Colonic mucosa (tissue), 4 donors: ENCODE measurements at regions not wholly inside any gene's neighbourhood (a gene's known extent, or its start where the extent isn't known, plus 50 kb on each side); places are given as distances from the start of the nearest gene placed in this dataset.
"Not testable (repeated sequence)": the region's sequence is repeated elsewhere in the genome, so short reads cannot be mapped to it uniquely, and the experiment has no call there.

Experiments
- DNase-seq: peaks from one replicate; pipeline ENCODE4 v3.0.0-alpha.2; 2020
- H3K27ac ChIP-seq: fragments of 200-600 bp; one replicate; pipeline ENCODE4 v1.8.0; 2021
- H3K27me3 ChIP-seq: fragments of 200-600 bp; one replicate; pipeline ENCODE4 v1.8.0; 2021
- H3K36me3 ChIP-seq: fragments of 200-600 bp; one replicate; pipeline ENCODE4 v1.8.0; 2021
- H3K4me1 ChIP-seq: fragments of 200-600 bp; one replicate; pipeline ENCODE4 v1.8.0; 2021; ENCODE audit warnings: mild to moderate bottlenecking
- H3K4me3 ChIP-seq: fragments of 200-600 bp; one replicate; pipeline ENCODE4 v1.8.0; 2021
- H3K9ac ChIP-seq, 2 donors: one replicate each; pipeline ENCODE4 v1.7.0; 2013; ENCODE audit warnings: control low read depth in 2 of 2, low read depth in 2 of 2, low read length in 2 of 2
- H3K9me3 ChIP-seq: fragments of 200-600 bp; one replicate; pipeline ENCODE4 v1.8.0; 2021
- intact Hi-C: fragments of 100-400 bp; cut with DNase I; formaldehyde crosslinking; loops from one replicate; pipeline ENCODE4 v1.14.1; 2022
- TF ChIP-seq, protein P1 (sequence below): fragments of 200-600 bp; IDR thresholded peaks from one replicate; pipeline ENCODE4 v1.8.0; 2022; ENCODE audit warnings: antibody characterized with exemption, mild to moderate bottlenecking
- donor health status: healthy.
- donor health status: DM: no; HTN: no; CAD: no.
- donor health status: DM: no; HTN: no; CAD: no.

DNA sequence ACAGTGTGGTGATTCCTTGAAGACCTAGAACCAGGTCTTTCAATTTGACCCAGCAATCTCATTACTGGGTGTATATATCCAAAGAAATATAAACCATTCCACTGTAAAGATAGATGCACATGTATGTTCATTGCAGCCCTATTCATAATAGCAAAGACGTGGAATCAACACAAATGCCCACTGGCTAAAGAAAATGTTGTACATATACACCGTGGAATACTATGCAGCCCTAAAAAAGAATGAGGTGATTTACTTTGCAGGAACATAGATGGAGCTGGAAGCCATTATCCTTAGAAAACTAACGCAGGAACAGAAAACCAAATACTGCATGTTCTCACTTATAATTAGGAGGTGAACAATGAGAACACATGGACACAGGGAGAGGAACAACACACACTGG lies 278.0 kb upstream of the KCND2 start:
- Histone ChIP-seq H3K4me1 (no peaks in the 10 kb centered on the region), H3K27ac (no peak overlapping the region), H3K9me3 (no peaks in the 10 kb centered on the region), H3K36me3 (no peaks in the 10 kb centered on the region), H3K4me3 (no peak overlapping the region), H3K9ac (no peak overlapping the region), H3K27me3 (no peaks in the 10 kb centered on the region)
- TF ChIP-seq, protein P1, sequence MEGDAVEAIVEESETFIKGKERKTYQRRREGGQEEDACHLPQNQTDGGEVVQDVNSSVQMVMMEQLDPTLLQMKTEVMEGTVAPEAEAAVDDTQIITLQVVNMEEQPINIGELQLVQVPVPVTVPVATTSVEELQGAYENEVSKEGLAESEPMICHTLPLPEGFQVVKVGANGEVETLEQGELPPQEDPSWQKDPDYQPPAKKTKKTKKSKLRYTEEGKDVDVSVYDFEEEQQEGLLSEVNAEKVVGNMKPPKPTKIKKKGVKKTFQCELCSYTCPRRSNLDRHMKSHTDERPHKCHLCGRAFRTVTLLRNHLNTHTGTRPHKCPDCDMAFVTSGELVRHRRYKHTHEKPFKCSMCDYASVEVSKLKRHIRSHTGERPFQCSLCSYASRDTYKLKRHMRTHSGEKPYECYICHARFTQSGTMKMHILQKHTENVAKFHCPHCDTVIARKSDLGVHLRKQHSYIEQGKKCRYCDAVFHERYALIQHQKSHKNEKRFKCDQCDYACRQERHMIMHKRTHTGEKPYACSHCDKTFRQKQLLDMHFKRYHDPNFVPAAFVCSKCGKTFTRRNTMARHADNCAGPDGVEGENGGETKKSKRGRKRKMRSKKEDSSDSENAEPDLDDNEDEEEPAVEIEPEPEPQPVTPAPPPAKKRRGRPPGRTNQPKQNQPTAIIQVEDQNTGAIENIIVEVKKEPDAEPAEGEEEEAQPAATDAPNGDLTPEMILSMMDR: no peak
- DNase-seq: no peak
- intact Hi-C loops: no loop called here

DNA sequence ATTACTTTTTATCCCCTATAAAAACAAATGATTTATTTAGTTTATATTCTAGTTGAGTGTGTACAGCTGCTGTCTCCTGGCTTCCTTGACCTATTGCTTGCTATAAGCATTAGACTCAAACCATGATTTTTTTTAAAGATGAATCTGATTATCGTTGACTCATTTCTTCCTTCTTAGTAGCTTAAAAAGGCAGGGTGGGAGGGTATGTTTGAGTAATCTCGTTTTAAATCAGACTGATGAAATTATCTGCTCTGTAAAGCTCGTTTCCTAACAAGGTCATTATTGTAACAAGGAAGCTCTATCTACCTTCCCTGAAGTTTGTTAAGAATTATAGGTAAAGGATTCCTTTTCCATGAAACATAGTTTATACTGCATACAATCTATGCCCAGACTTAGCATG lies 276.3 kb upstream of the KCND2 start:
- H3K9me3 ChIP-seq: no peaks in the 10 kb centered on the region
- H3K4me1 ChIP-seq: no peaks in the 10 kb centered on the region
- H3K4me3 ChIP-seq: no peak overlapping the region
- DNase-seq: no peak
- intact Hi-C loops: no loop called here
- no peak overlapping the region for H3K9ac ChIP-seq
- H3K36me3 ChIP-seq: no peaks in the 10 kb centered on the region
- H3K27me3 ChIP-seq: no peaks in the 10 kb centered on the region
- H3K27ac ChIP-seq: no peak overlapping the region
- TF ChIP-seq, protein P1: no peak

DNA sequence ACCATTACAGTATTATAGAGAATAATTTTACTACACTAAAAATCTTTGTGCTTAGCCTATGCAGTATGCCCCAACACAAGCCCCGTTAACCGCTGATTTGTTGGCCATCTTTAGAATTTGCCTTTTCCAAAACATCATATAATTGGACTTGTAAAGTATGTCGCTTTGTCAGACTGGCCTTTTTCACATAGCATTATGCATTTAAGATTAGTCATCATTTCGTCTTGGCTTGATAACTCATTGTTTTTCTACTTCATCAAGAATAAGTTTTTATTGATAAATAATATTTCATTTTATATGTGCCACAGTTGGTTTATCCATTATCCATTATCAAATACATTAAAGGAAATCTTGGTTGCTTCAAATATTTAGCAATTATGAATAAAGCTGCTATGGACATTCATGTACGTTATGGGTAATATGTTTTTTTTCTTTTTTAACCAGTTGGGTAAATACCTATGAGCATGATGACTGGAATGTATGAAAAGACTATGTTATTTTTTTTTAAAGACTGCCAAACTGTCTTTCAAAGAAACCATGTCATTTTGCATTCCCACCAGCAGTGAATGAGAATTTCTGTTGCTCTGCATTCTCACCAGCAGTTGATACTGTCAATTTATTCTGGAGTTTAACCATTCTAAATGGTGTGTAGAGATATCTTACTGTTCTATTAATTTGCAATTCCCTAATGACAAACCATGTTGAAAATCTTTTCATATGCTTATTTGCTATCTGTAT lies 273.1 kb upstream of the KCND2 start:
- Histone ChIP-seq H3K9ac (no peak overlapping the region), H3K4me1 (no peaks in the 10 kb centered on the region), H3K27me3 (no peaks in the 10 kb centered on the region), H3K27ac (no peak overlapping the region), H3K36me3 (no peaks in the 10 kb centered on the region), H3K4me3 (no peak overlapping the region), H3K9me3 (no peaks in the 10 kb centered on the region)
- intact Hi-C loops: no loop called here
- no peak for DNase-seq
- TF ChIP-seq, protein P1: no peak

- Histone ChIP-seq H3K9me3 (no peaks in the 10 kb centered on the region), H3K36me3 (no peaks in the 10 kb centered on the region), H3K9ac (no peak overlapping the region), H3K27me3 (no peaks in the 10 kb centered on the region), H3K27ac (no peak overlapping the region), H3K4me3 (no peak overlapping the region), H3K4me1 (no peaks in the 10 kb centered on the region)
- TF ChIP-seq, protein P1: no peak
- intact Hi-C loops: no loop called here
- DNase-seq: no peak
Observed at GRCh38 chr7:120005720-120006119, 267.3 kb upstream of the KCND2 start.

DNA sequence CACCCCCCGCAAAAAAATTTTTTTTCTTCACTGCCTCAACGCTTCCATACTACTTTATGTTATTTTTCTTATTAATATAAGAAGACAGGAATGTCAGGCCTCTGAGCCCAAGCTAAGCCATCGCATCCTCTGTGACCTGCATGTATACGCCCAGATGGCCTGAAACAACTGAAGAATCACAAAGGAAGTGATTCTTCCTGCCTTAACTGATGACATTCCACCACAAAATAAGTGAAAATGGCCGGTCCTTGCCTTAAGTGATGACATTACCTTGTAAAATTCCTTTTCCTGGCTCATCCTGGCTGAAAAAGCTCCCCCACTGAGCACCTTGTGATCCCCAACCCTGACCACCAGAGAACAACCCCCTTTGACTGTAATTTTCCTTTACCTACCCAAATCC lies 258.7 kb upstream of the KCND2 start:
- DNase-seq, H3K4me3 ChIP-seq, H3K36me3 ChIP-seq, H3K27me3 ChIP-seq, H3K9ac ChIP-seq, intact Hi-C loops, H3K4me1 ChIP-seq, H3K27ac ChIP-seq, H3K9me3 ChIP-seq: not testable (repeated sequence)

GRCh38 chr7:120014925-120015465 lies 258.0 kb upstream of the KCND2 start:
- H3K4me3 ChIP-seq: no peak overlapping the region
- H3K4me1 ChIP-seq: no peaks in the 10 kb centered on the region
- no peak overlapping the region for H3K27ac ChIP-seq
- intact Hi-C loops: no loop called here
- no peaks in the 10 kb centered on the region for H3K36me3 ChIP-seq
- no peaks in the 10 kb centered on the region for H3K9me3 ChIP-seq
- H3K27me3 ChIP-seq: no peaks in the 10 kb centered on the region
- DNase-seq: no peak
- TF ChIP-seq, protein P1: no peak
- H3K9ac ChIP-seq: no peak overlapping the region
